ENCODE measurements at regions not wholly inside any gene's neighbourhood (a gene's known extent, or its start where the extent isn't known, plus 50 kb on each side); places are given as distances from the start of the nearest gene placed in this dataset.
"Not testable (repeated sequence)": the region's sequence is repeated elsewhere in the genome, so short reads cannot be mapped to it uniquely, and the experiment has no call there.

DNA sequence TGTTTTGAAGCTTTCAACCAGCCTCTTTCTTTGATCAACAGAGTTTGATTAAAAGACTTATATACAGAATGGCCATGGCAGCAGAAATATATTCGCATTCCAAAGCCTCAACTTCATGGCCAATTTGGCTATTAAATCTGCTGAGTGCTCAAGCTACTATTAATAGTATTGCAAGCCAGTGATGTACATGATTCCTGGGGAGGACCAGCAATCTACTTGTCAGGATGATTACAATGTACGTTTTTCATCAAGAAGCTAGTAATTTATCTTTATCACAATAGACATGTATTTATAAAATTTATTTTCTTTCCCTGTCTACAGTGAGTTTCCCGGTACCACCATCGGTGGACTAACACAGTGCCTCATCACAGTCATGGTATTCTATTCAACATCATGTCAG is 515.5 kb downstream of the AMY1C start:
- TF ChIP-seq EZH2 (IDR thresholded peaks at IDR 0.05), result no peak
- no peak for TF ChIP-seq EZH2phosphoT487 (IDR thresholded peaks at IDR 0.05)
- TF ChIP-seq, protein P1, sequence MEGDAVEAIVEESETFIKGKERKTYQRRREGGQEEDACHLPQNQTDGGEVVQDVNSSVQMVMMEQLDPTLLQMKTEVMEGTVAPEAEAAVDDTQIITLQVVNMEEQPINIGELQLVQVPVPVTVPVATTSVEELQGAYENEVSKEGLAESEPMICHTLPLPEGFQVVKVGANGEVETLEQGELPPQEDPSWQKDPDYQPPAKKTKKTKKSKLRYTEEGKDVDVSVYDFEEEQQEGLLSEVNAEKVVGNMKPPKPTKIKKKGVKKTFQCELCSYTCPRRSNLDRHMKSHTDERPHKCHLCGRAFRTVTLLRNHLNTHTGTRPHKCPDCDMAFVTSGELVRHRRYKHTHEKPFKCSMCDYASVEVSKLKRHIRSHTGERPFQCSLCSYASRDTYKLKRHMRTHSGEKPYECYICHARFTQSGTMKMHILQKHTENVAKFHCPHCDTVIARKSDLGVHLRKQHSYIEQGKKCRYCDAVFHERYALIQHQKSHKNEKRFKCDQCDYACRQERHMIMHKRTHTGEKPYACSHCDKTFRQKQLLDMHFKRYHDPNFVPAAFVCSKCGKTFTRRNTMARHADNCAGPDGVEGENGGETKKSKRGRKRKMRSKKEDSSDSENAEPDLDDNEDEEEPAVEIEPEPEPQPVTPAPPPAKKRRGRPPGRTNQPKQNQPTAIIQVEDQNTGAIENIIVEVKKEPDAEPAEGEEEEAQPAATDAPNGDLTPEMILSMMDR (IDR thresholded peaks at IDR 0.05), result no peak
- no peak overlapping the region for H3K27ac ChIP-seq
- H3K4me1 Mint-ChIP-seq, result no peaks in the 10 kb centered on the region

DNA sequence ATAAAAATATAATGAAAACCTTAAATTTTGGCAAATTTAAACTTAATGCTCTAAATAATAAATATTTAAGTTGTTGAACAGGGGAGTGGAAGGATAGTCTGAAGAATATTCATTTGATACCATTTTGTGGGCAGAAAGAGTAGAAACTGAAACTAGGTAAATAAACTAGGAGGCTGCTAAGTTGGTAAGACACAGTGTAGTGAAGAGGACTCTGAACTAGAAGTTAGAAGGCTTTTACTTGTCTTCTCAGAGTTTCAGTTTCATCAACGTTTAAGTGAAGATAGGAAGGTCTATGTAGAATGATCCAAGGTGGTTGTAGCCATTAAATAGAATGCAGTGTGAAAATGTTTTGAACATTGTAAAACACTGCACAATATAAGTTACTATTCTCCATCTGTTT is 516.9 kb downstream of the AMY1C start:
- H3K4me1 Mint-ChIP-seq, result no peaks in the 10 kb centered on the region
- no peak for TF ChIP-seq EZH2phosphoT487 (IDR thresholded peaks at IDR 0.05)
- TF ChIP-seq EZH2 (IDR thresholded peaks at IDR 0.05), result no peak
- TF ChIP-seq, protein P1 (IDR thresholded peaks at IDR 0.05), result no peak
- Histone ChIP-seq H3K9ac (no peak overlapping the region), H3K27ac (no peak overlapping the region), H3K9me3 (ENCODE audit: low read depth) (no peaks in the 10 kb centered on the region), H3K79me2 (ENCODE audit: low read depth) (no peaks in the 10 kb centered on the region), H4K20me1 (ENCODE audit: low read depth) (no peaks in the 10 kb centered on the region), H3K27me3 (no peaks in the 10 kb centered on the region), H3K4me3 (no peak overlapping the region), H3K4me1 (no peaks in the 10 kb centered on the region), H3K4me2 (no peak overlapping the region), H3F3A (ENCODE audit: low read depth) (no peaks in the 10 kb centered on the region), H3K36me3 (no peaks in the 10 kb centered on the region), H2AFZ (replicated peaks) (no peak overlapping the region)
- H3K27ac Mint-ChIP-seq, result no peak overlapping the region
- no peaks in the 10 kb centered on the region for H3K27me3 Mint-ChIP-seq (ENCODE audit: insufficient read depth, low read depth)
- H3K4me3 Mint-ChIP-seq, result no peak overlapping the region
- no peak for DNase-seq (ENCODE audit: low spot score)
- H3K9me3 Mint-ChIP-seq, result no peaks in the 10 kb centered on the region
- H3K36me3 Mint-ChIP-seq, result no peaks in the 10 kb centered on the region

More for the DNA sequence above, 515.5 kb downstream of the AMY1C start:
- Mint-ChIP-seq H3K36me3 (no peaks in the 10 kb centered on the region), H3K27ac (no peak overlapping the region), H3K9me3 (no peaks in the 10 kb centered on the region), H3K4me3 (no peak overlapping the region), H3K27me3 (ENCODE audit: insufficient read depth, low read depth) (no peaks in the 10 kb centered on the region)
- Histone ChIP-seq H3K9me3 (ENCODE audit: low read depth) (no peaks in the 10 kb centered on the region), H3K4me2 (no peak overlapping the region), H4K20me1 (ENCODE audit: low read depth) (no peaks in the 10 kb centered on the region), H3K4me1 (no peaks in the 10 kb centered on the region), H3K4me3 (no peak overlapping the region), H2AFZ (replicated peaks) (no peak overlapping the region), H3K9ac (no peak overlapping the region), H3K36me3 (no peaks in the 10 kb centered on the region), H3K79me2 (ENCODE audit: low read depth) (no peaks in the 10 kb centered on the region), H3F3A (ENCODE audit: low read depth) (no peaks in the 10 kb centered on the region), H3K27me3 (no peaks in the 10 kb centered on the region)
- no peak for DNase-seq (ENCODE audit: low spot score)

- not testable (repeated sequence) for H3K9me3 Mint-ChIP-seq
Observed at GRCh38 chr1:104288322-104288721, 538.6 kb downstream of the AMY1C start.

DNA sequence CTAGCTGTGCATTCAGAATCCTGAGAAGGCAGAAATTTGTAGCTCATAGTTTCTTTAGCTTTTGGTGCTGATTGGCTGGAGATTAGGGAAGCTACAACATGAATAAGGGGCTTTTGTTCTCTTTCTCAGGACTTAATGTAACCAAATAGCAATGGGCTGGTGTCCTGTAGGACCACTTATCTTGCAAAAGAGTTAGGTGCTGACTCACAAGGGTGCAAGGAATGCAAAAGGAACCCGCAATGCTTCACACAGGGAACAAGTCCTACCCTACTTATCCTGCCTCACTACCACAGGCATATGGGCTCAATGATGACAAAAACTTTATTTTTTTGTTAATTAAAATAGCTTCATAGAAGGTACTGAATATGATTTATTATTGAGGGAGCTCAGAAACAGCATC is 541.5 kb downstream of the AMY1C start:
- Histone ChIP-seq H4K20me1 (ENCODE audit: low read depth) (no peaks in the 10 kb centered on the region), H2AFZ (replicated peaks) (no peak overlapping the region), H3K36me3 (no peaks in the 10 kb centered on the region), H3K9me3 (ENCODE audit: low read depth) (no peaks in the 10 kb centered on the region), H3K27me3 (no peaks in the 10 kb centered on the region), H3K79me2 (ENCODE audit: low read depth) (no peaks in the 10 kb centered on the region), H3K9ac (no peak overlapping the region), H3K4me2 (no peak overlapping the region), H3K27ac (no peak overlapping the region), H3F3A (ENCODE audit: low read depth) (no peaks in the 10 kb centered on the region), H3K4me3 (no peak overlapping the region), H3K4me1 (no peaks in the 10 kb centered on the region)
- TF ChIP-seq EZH2 (IDR thresholded peaks at IDR 0.05), result no peak
- TF ChIP-seq, protein P1 (IDR thresholded peaks at IDR 0.05), result no peak
- no peak for TF ChIP-seq EZH2phosphoT487 (IDR thresholded peaks at IDR 0.05)
- Mint-ChIP-seq H3K4me1 (no peaks in the 10 kb centered on the region), H3K36me3 (no peaks in the 10 kb centered on the region), H3K27ac (no peak overlapping the region), H3K9me3 (no peaks in the 10 kb centered on the region), H3K4me3 (no peak overlapping the region), H3K27me3 (ENCODE audit: insufficient read depth, low read depth) (peaks cover 2% of the 10 kb centered on the region)
- no peak for DNase-seq (ENCODE audit: low spot score)

More at GRCh38 chr1:104288322-104288721, 538.6 kb downstream of the AMY1C start:
- H3K4me3 Mint-ChIP-seq; H3K4me2 ChIP-seq; H3K36me3 Mint-ChIP-seq; H3K79me2 ChIP-seq (ENCODE audit: low read depth); H3K27me3 ChIP-seq; DNase-seq (ENCODE audit: low spot score); H3K9me3 ChIP-seq (ENCODE audit: low read depth); H3K27me3 Mint-ChIP-seq (ENCODE audit: insufficient read depth, low read depth); H2AFZ ChIP-seq (replicated peaks); H3K36me3 ChIP-seq; H3K4me1 ChIP-seq; H3K27ac ChIP-seq; H3K4me3 ChIP-seq; H3F3A ChIP-seq (ENCODE audit: low read depth); H3K27ac Mint-ChIP-seq; H4K20me1 ChIP-seq (ENCODE audit: low read depth); H3K4me1 Mint-ChIP-seq; H3K9ac ChIP-seq: not testable (repeated sequence)
